Caco-2 (cell line): ENCODE measurements at regions not wholly inside any gene's neighbourhood (a gene's known extent, or its start where the extent isn't known, plus 50 kb on each side); places are given as distances from the start of the nearest gene placed in this dataset.

ENCODE experiments used
- BruUV-seq: library from RNA; stranded (reverse); fragments of 400-500 nt; replicated peaks from 2 replicates; lab custom pipeline; 2021; lab: Mats Ljungman, UMichigan
- CTCF ChIA-PET: fragments of 300-600 bp; sonication (Branson Sonifier 250); formaldehyde crosslinking; loops from one replicate; lab custom pipeline; 2022; ENCODE audit warnings: antibody characterized with exemption; lab: Charles Lee
- POLR2A ChIA-PET: fragments of 300-600 bp; sonication (Branson Sonifier 250); formaldehyde crosslinking; loops from one replicate; lab custom pipeline; 2022; ENCODE audit warnings: antibody characterized with exemption; lab: Charles Lee
- DNase-seq, 2 experiments: peaks; one replicate each; pipeline versions ENCODE4 v3.0.0 to v3.0.0-alpha.2; 2020 to 2022
- H3K27me3 ChIP-seq: replicated peaks from 2 replicates; pipeline ENCODE4 v1.6.0; 2011; ENCODE audit warnings: low read length; ENCODE audit not compliant: control insufficient read depth, insufficient read depth
- H3K36me3 ChIP-seq: 2 replicates; pipeline ENCODE4 v1.5.1; 2011; ENCODE audit warnings: low read length; ENCODE audit not compliant: control insufficient read depth, insufficient read depth
- H3K4me1 ChIP-seq: fragments of 250-450 bp; sonication (Bioruptor Pico); 2 replicates; pipeline ENCODE4 v1.5.1; 2020; ENCODE audit warnings: mild to moderate bottlenecking
- H3K4me3 ChIP-seq: 2 replicates; pipeline ENCODE4 v1.5.1; 2011; ENCODE audit warnings: low read depth, mild to moderate bottlenecking, control low read depth, low read length
- H3K9me3 ChIP-seq: fragments of 250-450 bp; sonication (Bioruptor Pico); 2 replicates; pipeline ENCODE4 v1.5.1; 2020; ENCODE audit warnings: mild to moderate bottlenecking, moderate library complexity
- H3K27ac Mint-ChIP-seq: one replicate; pipeline ENCODE4 v1.8.0; 2022; ENCODE audit warnings: mixed read lengths; ENCODE audit not compliant: unreplicated experiment
- H3K27me3 Mint-ChIP-seq: one replicate; pipeline ENCODE4 v1.8.0; 2022; ENCODE audit warnings: mixed read lengths; ENCODE audit not compliant: insufficient read depth, unreplicated experiment
- H3K36me3 Mint-ChIP-seq: one replicate; pipeline ENCODE4 v1.8.0; 2022; ENCODE audit warnings: mild to moderate bottlenecking, mixed read lengths; ENCODE audit not compliant: insufficient read depth, unreplicated experiment
- H3K4me1 Mint-ChIP-seq: one replicate; pipeline ENCODE4 v1.8.0; 2022; ENCODE audit warnings: low read depth, mixed read lengths; ENCODE audit not compliant: unreplicated experiment
- H3K4me3 Mint-ChIP-seq: one replicate; pipeline ENCODE4 v1.8.0; 2022; ENCODE audit warnings: mild to moderate bottlenecking, moderate library complexity, mixed read lengths; ENCODE audit not compliant: unreplicated experiment
- H3K9me3 Mint-ChIP-seq: one replicate; pipeline ENCODE4 v1.8.0; 2022; ENCODE audit warnings: mixed read lengths; ENCODE audit not compliant: unreplicated experiment
- intact Hi-C: fragments of 100-400 bp; cut with micrococcal nuclease; formaldehyde crosslinking; loops from one replicate; pipeline ENCODE4 v1.10.0; 2022; ENCODE audit not compliant: unreplicated experiment
- TF ChIP-seq, protein P1 (sequence below), 2 experiments: fragments of 200-600 bp in 1 of 2; IDR thresholded peaks; 1 replicate in 1 of 2; 2 replicates in 1 of 2; pipeline versions ENCODE4 v1.5.1 to v1.8.0; 2011 to 2022; ENCODE audit warnings: antibody characterized with exemption in 1 of 2, control low read depth in 1 of 2, inconsistent platforms in 1 of 2, low read depth in 1 of 2, low read length in 1 of 2, mild to moderate bottlenecking in 1 of 2, moderate library complexity in 1 of 2; ENCODE audit not compliant: insufficient read depth in 1 of 2, severe bottlenecking in 1 of 2, unreplicated experiment in 1 of 2

DNA sequence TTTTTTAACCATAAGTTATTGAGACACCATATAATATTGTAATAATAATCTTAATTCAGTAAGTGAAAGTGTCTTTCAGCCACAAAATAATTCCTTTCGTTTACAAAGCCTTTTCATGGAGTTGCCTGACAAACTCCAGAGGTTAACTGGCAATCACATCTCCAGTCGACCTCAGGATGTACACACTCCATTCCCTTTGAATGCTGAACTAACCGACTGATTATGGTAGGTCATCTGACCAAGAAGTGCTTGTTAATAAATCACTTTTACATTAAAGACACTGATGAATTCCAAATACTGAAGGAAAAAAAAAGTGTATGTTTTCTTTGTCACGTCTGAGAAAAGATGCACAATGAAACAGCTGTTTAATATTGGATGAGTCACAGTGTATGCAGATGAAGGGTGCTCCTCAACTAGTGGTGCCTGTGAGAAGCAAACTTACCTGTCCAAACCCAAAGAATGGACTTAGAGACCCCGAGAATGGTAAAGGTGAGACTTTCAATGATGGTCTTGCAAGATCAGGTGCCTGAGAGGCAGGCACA lies 348.1 kb upstream of the VWC2 start:
- Histone ChIP-seq H3K27me3 (no peaks in the 10 kb centered on the region), H3K4me3 (no peak overlapping the region), H3K4me1 (no peaks in the 10 kb centered on the region), H3K9me3 (no peaks in the 10 kb centered on the region), H3K36me3 (no peaks in the 10 kb centered on the region)
- no peaks in the 10 kb centered on the region for H3K36me3 Mint-ChIP-seq
- H3K27me3 Mint-ChIP-seq, result peaks cover 10% of the 10 kb centered on the region
- TF ChIP-seq, protein P1, sequence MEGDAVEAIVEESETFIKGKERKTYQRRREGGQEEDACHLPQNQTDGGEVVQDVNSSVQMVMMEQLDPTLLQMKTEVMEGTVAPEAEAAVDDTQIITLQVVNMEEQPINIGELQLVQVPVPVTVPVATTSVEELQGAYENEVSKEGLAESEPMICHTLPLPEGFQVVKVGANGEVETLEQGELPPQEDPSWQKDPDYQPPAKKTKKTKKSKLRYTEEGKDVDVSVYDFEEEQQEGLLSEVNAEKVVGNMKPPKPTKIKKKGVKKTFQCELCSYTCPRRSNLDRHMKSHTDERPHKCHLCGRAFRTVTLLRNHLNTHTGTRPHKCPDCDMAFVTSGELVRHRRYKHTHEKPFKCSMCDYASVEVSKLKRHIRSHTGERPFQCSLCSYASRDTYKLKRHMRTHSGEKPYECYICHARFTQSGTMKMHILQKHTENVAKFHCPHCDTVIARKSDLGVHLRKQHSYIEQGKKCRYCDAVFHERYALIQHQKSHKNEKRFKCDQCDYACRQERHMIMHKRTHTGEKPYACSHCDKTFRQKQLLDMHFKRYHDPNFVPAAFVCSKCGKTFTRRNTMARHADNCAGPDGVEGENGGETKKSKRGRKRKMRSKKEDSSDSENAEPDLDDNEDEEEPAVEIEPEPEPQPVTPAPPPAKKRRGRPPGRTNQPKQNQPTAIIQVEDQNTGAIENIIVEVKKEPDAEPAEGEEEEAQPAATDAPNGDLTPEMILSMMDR (IDR thresholded peaks at IDR 0.05; ENCODE audit: insufficient read depth in 1 of 2, low read depth in 1 of 2, low read length in 1 of 2, severe bottlenecking in 1 of 2, unreplicated experiment in 1 of 2), result no peak
- ChIA-PET CTCF (no interaction called here), POLR2A (no interaction called here)
- no TSS peak for BruUV-seq
- no peak for DNase-seq
- H3K27ac Mint-ChIP-seq, result no peak overlapping the region
- H3K9me3 Mint-ChIP-seq, result no peaks in the 10 kb centered on the region
- intact Hi-C loops, result no loop called here
- no peak overlapping the region for H3K4me3 Mint-ChIP-seq
- no peaks in the 10 kb centered on the region for H3K4me1 Mint-ChIP-seq

DNA sequence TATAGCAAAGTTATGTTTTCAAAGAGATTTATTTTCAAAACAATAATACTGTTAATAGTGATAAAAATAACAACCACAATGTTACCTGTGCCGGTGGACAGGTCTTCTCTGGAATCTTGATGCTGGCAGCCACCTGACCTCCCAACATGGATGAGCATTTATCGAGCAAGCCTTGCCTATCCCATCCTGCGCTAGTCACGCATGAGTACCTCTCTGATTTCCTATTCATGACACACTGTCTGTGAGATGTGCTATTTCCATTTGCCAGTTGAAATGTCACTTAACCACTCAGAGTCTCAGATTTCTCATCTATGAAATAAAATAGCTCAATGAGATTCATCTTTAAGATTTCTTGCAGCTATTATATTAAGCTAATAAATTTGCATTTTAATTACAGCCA lies 341.2 kb upstream of the VWC2 start:
- H3K4me3 ChIP-seq, result no peak overlapping the region
- TF ChIP-seq, protein P1 (IDR thresholded peaks at IDR 0.05; ENCODE audit: insufficient read depth in 1 of 2, low read depth in 1 of 2, low read length in 1 of 2, severe bottlenecking in 1 of 2, unreplicated experiment in 1 of 2), result no peak
- Mint-ChIP-seq H3K27me3 (peaks cover 3% of the 10 kb centered on the region), H3K27ac (no peak overlapping the region), H3K9me3 (no peaks in the 10 kb centered on the region), H3K4me1 (no peaks in the 10 kb centered on the region), H3K36me3 (no peaks in the 10 kb centered on the region), H3K4me3 (no peak overlapping the region)
- no peaks in the 10 kb centered on the region for H3K36me3 ChIP-seq
- no peak for DNase-seq
- ChIA-PET POLR2A (no interaction called here), CTCF (no interaction called here)
- intact Hi-C loops, result no loop called here
- H3K4me1 ChIP-seq, result no peaks in the 10 kb centered on the region
- H3K9me3 ChIP-seq, result no peaks in the 10 kb centered on the region
- BruUV-seq, result no TSS peak
- no peaks in the 10 kb centered on the region for H3K27me3 ChIP-seq

DNA sequence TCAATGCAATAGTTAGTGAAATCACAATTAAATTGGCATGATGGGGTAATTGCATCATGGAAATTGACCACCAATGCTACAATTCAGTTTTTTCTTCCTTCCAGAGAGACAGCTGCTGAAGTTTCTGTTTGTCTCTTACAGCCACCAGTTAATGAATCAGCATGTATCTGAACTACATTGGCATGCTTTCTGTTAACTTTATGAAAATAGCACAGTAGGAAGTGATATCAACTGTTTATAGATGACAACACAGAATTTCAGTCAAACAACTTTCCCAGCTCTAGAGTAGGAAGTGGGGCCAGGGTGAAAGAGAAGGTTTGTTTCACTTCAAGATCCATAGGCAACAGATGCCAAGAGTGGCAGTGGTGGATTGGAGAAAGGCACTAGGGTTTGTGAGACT lies 339.6 kb upstream of the VWC2 start:
- ChIA-PET CTCF (no interaction called here), POLR2A (no interaction called here)
- Mint-ChIP-seq H3K36me3 (no peaks in the 10 kb centered on the region), H3K9me3 (no peaks in the 10 kb centered on the region), H3K4me1 (no peaks in the 10 kb centered on the region), H3K27me3 (no peaks in the 10 kb centered on the region), H3K27ac (no peak overlapping the region), H3K4me3 (no peak overlapping the region)
- Histone ChIP-seq H3K36me3 (no peaks in the 10 kb centered on the region), H3K4me1 (no peaks in the 10 kb centered on the region), H3K4me3 (no peak overlapping the region), H3K9me3 (no peaks in the 10 kb centered on the region), H3K27me3 (no peaks in the 10 kb centered on the region)
- TF ChIP-seq, protein P1 (IDR thresholded peaks at IDR 0.05; ENCODE audit: insufficient read depth in 1 of 2, low read depth in 1 of 2, low read length in 1 of 2, severe bottlenecking in 1 of 2, unreplicated experiment in 1 of 2), result no peak
- DNase-seq, result no peak
- no TSS peak for BruUV-seq
- intact Hi-C loops, result no loop called here
